AG04449 (cell line): ENCODE measurements at regions not wholly inside any gene's neighbourhood (a gene's known extent, or its start where the extent isn't known, plus 50 kb on each side); places are given as distances from the start of the nearest gene placed in this dataset.

Source experiments
- CTCF ChIA-PET: fragments of 350-600 bp; formaldehyde crosslinking; extraction: SDS; loops from one replicate; lab custom pipeline; 2021; ENCODE audit warnings: antibody characterized with exemption; lab: Yijun Ruan, JAX
- POLR2A ChIA-PET: fragments of 400-600, 350-600 bp; formaldehyde crosslinking; extraction: SDS; loops from one replicate; lab custom pipeline; 2020; ENCODE audit warnings: antibody characterized with exemption, inconsistent platforms; lab: Yijun Ruan, JAX
- DNase-seq: peaks from one replicate; pipeline ENCODE4 v3.0.0-alpha.2; 2010; ENCODE audit warnings: low read depth, low spot score
- H3K4me3 ChIP-seq: 2 replicates; pipeline ENCODE4 v1.5.1; 2011; ENCODE audit warnings: low read depth, mild to moderate bottlenecking, control low read depth, low read length
- TF ChIP-seq, protein P1 (sequence below): IDR thresholded peaks from one replicate; pipeline ENCODE4 v1.5.1; 2011; ENCODE audit warnings: mild to moderate bottlenecking, moderate library complexity, low read length, control low read depth, inconsistent platforms; ENCODE audit not compliant: insufficient read depth; ENCODE audit errors: missing control alignments

DNA sequence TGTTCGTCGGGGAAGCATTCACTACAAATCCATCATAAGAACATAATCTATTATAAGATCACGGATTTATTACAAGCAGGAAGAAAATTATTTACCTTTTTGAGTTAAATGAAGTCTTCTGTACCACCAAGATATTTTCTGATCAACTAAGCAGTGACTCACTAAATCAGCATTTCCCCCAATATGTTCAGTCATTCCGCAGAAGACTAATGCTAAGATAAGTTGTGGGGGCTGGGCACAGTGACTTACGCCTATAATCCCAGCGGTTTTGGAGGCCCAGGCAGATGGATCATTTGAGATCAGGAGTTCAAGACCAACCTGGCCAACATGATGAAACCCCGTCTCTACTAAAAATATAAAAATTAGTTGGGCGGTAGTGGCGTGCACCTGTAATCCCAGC is 144.2 kb upstream of the EGR2 start:
- DNase-seq: no peak
- ChIA-PET POLR2A (no interaction called here), CTCF (no interaction called here)
- TF ChIP-seq, protein P1, sequence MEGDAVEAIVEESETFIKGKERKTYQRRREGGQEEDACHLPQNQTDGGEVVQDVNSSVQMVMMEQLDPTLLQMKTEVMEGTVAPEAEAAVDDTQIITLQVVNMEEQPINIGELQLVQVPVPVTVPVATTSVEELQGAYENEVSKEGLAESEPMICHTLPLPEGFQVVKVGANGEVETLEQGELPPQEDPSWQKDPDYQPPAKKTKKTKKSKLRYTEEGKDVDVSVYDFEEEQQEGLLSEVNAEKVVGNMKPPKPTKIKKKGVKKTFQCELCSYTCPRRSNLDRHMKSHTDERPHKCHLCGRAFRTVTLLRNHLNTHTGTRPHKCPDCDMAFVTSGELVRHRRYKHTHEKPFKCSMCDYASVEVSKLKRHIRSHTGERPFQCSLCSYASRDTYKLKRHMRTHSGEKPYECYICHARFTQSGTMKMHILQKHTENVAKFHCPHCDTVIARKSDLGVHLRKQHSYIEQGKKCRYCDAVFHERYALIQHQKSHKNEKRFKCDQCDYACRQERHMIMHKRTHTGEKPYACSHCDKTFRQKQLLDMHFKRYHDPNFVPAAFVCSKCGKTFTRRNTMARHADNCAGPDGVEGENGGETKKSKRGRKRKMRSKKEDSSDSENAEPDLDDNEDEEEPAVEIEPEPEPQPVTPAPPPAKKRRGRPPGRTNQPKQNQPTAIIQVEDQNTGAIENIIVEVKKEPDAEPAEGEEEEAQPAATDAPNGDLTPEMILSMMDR: no peak
- no peak overlapping the region for H3K4me3 ChIP-seq

DNA sequence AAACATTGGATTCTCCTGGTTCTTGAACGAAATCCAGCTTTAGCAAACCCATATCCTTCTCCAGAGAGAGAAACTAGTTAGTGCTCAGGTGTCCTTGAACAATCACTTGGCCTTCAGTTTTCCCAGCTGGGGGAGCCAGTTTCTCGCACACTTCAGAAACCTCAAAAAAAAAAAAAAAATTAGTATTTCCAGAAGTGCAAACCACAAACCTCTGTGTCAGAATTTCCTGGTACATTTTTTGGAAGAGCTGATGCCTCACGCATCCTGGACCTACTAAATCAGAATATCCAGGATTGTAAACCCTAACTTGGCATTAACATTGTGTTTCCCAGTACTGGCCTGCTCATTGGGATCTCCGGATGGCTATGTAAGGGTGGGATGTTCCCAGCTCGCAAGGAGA is 143.4 kb upstream of the EGR2 start:
- ChIA-PET POLR2A (no interaction called here), CTCF (no interaction called here)
- TF ChIP-seq, protein P1: no peak

DNA sequence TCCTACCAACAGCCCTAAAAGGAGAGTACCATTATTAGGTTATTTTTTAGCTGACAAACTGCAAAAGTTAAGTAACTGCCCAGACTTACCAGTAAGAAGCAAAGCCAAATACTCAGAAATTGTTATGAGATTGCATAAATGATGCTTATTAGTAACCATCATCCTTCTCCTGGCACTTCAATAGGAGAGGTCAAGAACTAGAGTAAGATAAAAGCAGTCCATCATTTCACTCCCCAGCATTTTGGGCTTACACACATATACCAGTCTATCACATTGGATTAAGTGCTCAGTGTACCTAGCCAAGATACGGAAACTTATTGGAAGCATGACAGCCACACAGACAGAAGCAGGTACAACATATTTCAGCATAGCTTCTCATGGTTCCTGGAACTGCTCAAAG is 142.8 kb upstream of the EGR2 start:
- no peak overlapping the region for H3K4me3 ChIP-seq
- no peak for DNase-seq
- CTCF ChIA-PET: no interaction called here
- TF ChIP-seq, protein P1: no peak
- POLR2A ChIA-PET: no interaction called here

More for the DNA sequence above, 143.4 kb upstream of the EGR2 start:
- DNase-seq: no peak
- H3K4me3 ChIP-seq: no peak overlapping the region

GRCh38 chr10:62946278-62946677 is 130.1 kb upstream of the EGR2 start:
- ChIA-PET POLR2A (no interaction called here), CTCF (no interaction called here)
- H3K4me3 ChIP-seq: no peak overlapping the region
- TF ChIP-seq, protein P1: no peak
- no peak for DNase-seq

- H3K4me3 ChIP-seq: no peak overlapping the region
- POLR2A ChIA-PET: no interaction called here
- TF ChIP-seq, protein P1: no peak
- DNase-seq: no peak
- CTCF ChIA-PET: no interaction called here
These were observed 123.5 kb upstream of the EGR2 start for GRCh38 chr10:62939698-62940097.

GRCh38 chr10:62938672-62939071 is 122.5 kb upstream of the EGR2 start:
- TF ChIP-seq, protein P1: no peak
- ChIA-PET POLR2A (no interaction called here), CTCF (no interaction called here)
- H3K4me3 ChIP-seq: no peak overlapping the region
- DNase-seq: no peak

- ChIA-PET CTCF (no interaction called here), POLR2A (no interaction called here)
- no peak for DNase-seq
- TF ChIP-seq, protein P1: no peak
- no peak overlapping the region for H3K4me3 ChIP-seq
These were observed 121.5 kb upstream of the EGR2 start for GRCh38 chr10:62937674-62938073.
